Left renal cortex interstitium (tissue), 4 donors: ENCODE measurements at regions not wholly inside any gene's neighbourhood (a gene's known extent, or its start where the extent isn't known, plus 50 kb on each side); places are given as distances from the start of the nearest gene placed in this dataset.

Source experiments
- DNase-seq, 4 donors: peaks; one replicate each; pipeline ENCODE4 v3.0.0-alpha.2; 2013; ENCODE audit warnings: low read depth in 4 of 4, low spot score in 2 of 4, missing footprints in 1 of 4

DNA sequence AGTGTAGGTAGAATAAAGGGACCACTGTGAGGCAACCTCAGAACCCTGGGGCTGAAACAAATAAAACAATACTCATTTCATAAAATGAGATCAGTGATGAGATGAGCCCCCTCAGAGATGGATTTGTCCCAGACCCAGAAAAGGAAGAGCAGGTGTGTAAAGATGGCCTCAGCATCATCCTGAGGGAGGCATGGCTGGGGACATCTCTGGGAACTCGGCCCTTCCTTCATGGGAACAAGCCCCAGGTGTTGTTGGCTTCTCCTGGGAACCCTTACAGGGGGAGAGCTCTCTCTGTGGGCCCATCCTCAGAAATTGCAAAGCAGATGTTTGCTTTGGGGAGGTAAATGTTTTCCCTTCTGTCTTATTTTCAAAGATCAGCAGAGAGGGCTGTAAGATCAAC lies 133.2 kb upstream of the USP24 start:
- no peak for DNase-seq

DNA sequence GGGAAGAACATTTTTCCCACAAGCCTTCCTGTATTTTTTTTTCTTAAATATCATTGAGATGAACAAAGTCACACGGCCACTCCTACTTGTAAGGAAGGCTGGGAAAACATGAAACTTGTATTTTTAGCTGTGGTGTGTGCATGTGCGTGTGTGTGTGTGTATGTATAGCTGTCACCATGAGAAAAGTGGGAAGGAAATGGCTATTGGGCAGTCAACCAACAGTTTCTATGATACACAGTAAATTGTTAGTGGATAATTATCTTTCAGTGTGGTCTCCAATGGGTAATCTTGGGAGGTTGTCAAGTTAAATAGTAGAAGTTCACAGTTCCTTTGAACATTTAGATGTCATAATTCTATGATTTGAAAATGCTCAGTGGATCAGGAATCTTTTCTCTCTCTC lies 132.7 kb upstream of the USP24 start:
- no peak for DNase-seq

DNA sequence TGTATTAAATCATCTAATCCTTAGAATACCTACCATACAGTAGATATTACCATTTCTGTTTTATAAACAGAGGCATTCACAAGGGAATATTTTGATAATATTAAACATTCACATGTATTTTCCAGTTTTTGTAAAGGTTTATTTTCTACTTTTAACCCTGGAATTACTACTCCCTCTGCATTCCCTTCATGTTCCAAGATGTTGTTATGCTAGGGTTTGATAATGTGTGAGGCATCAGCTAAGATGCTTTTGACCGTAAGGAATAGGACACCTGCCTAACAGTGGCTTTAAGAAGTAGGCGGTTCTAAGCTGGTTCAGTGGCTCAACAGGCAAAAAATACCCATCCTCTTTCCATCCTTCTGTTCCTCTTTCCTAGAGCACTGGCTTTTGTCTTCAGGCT lies 131.9 kb upstream of the USP24 start:
- DNase-seq, result no peak

DNA sequence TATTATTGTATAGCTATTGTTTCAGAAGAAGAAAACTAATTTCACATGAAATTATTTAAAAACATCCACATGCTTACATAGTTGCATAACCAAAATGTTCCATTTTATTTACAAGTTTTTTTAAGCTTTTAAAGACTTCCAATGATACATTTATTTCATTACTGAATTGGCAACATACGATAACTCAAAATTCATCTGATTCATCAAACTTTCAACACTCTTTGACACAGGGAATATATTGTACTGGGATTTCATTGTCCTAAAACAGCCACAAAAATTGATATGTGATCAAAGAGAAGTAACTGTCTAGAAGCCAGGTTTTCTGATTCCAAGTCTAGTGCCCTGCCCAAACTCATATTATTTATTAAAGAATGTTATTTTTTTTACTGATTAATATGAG lies 131.4 kb upstream of the USP24 start:
- DNase-seq, result no peak

DNA sequence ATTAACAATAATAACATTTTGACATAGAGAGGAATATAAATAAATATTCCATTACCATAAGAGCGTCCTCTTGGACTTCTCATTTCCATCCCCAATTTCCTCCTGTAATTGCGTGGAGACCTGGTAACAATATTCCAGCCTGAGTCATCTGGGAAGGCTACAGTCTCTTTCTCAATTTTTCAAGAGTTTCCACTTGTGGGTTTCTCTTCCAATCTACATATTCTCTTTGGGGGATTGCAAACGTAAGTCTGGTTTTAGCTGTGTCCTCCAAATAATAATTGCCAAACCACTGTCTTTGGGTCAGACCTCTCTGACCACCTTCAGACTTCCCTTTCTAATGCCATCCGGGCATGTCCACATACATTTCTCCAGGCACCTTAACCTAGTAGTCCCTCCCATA lies 124.5 kb upstream of the USP24 start:
- DNase-seq, result no peak

DNA sequence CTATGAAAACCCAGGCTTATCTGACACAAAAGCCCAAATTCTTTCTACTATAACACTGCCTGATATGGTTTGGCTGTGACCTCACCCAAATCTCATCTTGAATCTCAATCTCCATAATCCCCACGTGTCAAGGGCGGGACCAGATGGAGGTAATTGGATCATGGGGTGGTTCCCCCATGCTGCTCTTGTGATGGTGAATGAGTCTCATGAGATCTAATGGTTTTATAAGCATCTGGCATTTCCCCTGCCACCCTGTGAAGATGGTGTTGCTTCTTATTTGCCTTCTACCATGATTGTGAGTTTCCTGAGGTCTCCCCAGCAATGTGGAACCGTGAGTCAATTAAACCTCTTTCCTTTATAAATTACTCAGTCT lies 123.3 kb upstream of the USP24 start:
- no peak for DNase-seq

DNA sequence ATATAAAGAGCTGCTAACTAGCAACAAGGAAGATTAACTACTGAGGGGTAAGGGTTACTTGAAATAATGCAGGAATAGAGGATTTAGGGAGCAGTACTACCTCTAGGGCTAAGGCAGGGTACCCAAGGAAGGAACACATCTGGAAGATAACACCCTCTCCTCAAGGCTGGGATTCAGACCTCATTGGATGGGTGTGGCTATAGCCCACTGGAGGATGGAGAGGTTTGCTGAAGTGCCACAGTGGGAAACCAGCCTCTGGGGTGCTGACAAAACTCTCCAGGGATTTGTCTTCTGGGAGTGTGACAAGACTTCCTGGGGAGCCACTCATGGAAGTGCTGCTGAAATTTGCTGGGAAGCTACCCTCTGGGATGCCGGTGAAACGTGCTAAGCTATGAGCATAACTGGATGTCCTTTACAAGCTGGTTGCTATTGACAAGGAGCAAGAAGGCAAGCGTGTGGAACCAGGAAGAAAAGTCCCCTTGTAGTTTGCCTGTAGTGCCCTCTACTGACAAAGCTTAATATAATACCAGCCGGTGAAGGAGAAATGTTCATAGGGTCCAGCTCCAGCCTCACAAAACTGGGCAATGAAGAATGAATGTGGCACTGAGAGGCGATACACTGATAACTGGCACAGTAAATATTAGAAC lies 122.8 kb upstream of the USP24 start:
- no peak for DNase-seq

DNA sequence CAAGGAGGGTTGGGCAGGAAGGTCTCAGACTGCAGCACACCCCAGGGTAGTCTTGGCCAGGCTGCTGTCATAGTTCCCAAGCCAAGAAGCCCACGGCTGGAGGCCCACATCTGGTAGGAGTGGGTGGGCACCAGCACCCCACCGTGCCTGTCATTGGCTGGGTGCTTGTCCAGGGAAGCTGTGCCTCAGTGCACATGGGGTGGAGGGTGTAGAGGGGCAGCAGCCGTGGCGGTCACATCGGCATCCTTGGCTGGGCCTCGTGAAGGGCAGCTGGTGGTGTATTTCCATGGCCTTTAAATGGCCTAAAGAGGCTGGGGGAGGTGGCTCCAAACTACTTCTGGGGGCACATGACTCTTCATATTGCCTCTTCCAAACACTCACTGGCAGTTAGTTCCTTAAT lies 119.6 kb upstream of the USP24 start:
- DNase-seq, result no peak

DNA sequence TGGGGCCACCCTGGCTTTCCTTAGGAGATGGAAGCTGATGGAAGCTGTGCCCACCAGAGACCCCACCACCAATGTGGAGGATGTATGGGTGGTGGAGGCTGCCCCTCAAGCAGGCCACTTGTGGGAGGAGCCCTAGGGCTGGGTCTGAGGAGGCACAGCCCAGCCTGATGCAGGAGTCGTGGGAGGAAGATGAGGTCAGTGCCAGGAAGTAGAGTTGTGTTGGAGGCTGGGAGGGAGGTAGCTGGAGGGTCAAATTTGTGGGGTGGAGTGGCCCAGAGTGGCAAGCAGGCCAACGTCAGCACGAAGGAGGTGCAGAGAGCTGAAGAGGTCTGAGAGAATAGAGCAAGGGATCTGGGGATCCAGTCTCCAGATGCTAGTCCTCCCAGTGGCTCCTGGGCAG lies 119.0 kb upstream of the USP24 start:
- no peak for DNase-seq

DNA sequence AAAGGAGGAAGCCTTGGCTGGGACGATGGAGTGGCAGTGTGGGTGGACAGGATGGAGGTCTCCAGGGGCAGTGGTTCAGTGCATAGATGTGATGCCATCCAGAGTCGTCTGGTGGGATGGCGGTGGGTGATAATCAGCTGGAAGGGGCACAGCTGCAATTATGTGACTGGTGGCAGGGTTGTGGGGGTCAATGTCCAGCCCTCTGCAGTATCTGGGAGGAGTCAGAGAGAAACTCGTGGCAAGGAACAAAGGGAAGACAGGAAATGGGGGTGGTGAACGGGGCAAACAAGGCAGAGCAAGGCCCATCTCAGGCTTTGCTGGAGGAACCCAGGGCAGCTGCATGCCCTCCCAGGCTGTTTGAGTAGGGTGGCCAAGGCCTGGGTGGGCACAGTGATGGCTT lies 118.3 kb upstream of the USP24 start:
- no peak for DNase-seq

DNA sequence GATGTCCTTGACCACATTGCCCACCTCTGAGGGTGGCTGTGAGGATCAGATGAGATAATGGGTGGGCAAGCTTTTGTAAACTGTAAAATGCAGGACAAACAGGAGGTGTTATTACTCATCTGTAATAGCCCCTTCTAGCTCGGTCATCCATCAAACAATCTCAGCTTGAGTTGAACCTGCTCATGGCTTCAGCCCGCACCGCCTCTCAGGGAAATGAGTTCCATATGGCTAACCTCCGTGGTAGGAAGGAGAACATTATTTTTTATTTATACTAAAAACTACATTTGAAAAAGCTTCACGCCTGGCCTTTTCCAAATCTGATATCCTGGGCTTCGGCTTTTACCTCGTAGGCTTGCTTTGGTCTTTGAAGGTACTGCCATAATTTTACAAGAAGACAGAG lies 116.2 kb upstream of the USP24 start:
- no peak for DNase-seq

DNA sequence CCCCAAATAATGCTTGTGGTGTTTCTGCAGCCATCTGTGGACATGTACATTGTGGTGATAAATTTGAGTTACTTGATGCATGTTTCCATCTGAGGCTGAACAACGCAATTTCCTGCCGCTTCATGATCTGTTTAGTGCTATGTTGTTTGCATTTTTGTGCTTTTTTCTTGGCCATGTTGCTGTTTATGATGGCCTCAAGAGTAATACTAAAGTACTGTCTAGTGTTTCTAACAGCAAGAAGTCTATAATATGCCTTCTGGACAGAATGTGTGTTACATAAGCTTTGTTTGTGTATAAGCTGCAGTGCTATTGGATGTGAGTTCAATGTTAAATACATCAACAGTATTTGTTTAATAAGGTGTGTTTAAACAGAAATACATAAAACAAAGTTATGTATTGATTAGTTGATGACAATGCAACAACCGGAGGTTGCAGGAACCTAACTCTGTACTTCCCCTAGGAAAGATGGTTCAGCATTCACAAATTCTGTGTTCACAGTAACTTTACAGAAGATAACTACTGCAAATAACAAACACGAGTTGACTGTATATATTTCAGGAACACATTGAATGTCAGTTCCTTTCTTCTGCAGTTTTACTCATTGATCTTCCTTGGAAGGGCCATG lies 114.8 kb upstream of the USP24 start:
- DNase-seq, result no peak

DNA sequence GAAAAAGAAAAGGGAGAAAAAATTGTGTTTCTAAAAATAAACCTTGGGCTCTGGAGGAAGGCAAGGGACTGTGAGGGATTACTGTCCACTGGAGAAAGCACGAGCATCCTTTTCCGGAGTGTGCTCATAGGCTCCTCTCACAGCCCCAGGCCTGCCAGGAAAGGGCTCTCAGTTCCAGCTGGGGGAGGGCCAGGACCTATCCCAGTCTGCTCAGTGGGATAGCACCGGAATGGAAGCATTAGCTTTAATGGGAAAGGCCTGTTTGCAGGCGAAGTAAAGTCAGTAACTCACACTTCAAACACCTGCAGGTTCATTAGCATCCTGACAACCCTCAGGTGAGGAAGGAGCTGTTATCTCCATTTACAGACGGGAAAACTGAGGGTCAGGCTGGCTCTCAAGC lies 113.9 kb upstream of the USP24 start:
- DNase-seq, result no peak

DNA sequence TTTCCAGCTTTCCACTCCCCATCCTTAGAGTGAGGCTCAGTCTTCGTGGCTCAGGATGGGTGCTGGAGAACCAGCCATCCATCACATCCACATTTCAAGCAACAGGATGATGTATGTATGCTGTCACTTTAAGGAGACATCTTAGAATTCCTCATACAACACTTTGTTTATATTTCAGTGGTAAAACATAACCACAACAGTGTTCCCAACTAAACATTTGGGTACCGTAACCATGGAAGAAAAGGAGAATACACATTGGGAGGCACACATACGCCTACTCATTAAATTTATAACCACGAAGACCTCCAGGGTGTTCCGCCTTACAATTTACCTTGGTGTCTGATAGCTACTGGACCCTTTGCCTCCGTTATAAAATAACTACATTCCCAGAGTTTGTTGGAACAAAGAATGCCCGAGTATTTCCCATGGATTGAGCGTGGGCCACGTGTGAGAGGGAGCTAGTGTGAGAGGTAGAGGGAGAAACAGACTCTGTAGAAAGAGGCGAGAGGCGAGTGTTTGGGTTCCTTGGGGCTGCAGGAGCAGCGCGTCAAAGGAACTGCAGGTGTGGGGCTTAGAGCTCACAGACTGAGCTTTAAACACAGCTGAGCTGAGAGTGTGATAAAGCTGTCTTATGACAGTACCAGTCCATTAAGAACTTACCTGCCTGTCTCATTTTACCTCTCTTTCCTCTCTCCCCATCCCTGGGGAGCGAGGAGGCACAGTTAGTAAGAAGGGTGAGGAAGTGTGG lies 111.5 kb upstream of the USP24 start:
- DNase-seq, result no peak

DNA sequence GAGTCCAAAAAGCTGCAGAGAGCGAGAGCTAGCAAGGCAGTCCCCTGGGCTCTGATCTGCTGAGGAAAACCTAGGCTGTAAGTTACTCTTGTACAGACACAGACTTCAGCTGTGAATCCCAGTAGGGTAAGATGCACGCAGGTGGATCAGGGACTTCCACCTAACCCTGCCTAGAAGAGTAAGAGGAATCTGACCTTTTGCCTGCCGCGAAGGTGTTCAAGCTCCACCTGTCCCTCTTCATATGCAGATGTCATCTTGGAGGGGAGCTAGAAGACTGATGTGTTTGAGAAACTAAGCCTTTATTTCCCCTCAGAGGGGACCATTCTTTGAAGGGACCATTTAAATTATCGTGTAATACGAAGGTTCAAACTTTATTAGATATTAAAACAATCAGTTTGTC lies 108.6 kb upstream of the USP24 start:
- DNase-seq, result no peak

DNA sequence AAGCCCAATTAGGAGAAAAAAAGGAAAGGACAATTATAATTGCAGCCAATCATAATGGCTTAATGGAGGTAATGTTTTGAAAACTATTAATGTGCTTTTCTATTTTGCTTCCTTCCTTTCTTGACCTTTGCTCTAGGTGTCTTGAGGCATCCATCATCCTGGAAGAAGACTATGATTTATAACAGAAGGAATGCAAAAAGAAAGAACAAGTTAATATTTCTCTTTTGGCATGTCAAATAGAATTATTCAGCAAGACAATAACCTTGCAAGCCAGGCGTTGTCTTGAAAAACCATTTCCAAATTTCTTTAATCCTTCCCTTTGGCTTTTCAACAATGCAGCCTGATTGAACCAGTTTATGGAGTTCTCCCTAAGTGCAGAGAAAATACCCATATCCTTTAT lies 107.7 kb upstream of the USP24 start:
- no peak for DNase-seq

DNA sequence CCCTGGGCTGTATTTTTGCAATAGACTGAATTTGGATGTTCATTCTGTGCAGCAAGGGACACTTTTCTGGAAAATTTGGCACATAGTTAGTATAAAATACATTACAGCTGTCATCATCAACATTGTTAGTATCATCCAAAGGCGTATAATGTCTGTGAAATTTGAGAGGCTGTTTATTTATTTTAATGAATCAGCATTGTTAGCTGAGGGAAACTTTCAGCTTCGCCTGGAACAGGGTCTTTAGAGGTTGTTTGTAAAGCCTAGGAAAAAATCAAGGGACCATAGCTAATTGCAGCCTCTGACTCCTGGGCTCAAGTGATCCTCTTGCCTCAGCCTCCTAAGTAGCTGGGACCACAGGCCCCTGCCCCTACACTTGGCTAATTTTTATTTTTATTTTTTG lies 106.8 kb upstream of the USP24 start:
- no peak for DNase-seq

DNA sequence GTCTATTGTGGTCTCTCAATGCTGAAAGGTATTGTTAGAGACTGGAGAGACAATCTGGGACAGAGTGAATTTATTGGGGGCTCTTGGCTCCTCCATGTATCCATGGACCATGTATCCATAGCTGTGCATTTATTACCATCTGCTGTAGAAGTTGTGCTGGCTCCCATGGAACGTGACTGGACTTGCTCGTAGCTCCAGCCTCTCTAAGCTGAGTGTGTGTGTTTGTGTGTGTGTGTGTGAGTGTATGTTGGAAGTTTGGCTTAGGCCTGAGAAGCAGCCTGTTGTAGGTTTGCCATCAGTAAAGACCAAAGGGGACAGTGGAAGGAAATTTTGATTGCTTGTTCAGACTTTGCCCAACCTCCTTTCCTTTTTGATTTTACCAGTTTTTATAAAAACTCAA lies 105.7 kb upstream of the USP24 start:
- no peak for DNase-seq

DNA sequence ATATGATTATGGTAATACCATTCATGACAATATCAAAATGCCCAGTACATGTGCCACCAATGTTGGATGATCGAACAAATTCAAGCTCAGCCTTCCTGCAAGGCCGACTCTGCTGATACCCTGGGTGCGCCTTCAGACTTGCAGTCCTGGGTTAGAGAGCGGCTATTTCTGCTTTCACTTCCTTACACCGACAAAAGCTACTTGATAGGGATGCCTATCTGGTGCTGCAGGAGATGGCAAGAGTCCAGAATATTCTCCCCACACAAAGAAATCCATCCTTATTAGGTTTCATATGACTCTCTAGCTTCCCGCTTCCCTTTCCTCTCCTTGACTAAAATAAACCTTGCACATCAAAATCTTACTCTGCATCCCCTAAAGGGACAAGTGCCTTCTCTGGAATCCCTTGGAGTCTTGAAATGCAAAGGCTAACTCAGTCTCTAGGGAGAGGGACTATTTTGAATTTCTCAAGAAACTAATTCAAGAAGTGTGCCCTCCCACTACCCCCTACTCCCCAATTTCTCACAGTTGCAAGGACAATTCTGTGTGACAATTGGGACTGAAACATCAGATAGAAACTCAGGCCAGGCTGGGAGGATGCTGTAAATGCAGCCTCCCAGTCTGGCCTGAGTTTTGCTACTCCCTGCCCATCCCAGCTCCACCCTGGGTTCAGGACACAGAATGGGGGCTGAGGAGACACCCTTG lies 103.1 kb upstream of the USP24 start:
- no peak for DNase-seq

DNA sequence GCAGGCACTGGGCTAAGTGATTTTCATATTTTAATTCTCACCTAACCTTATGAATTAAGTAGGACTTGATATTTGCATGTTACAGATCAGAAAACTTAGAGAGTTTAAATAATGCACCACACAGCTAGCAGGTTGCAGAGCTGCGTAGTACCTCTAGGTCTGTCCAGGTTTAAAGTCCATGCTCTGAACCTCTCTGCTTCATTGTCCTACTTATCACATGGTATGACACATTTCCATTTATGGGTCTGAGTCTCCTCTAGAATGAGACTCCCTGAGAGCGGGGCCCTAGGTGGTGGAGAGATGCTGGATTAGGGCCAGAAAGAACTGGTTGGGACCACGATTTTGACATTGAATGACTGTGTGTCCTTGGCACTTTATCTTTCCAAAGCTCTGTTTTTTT lies 102.5 kb upstream of the USP24 start:
- DNase-seq, result no peak

DNA sequence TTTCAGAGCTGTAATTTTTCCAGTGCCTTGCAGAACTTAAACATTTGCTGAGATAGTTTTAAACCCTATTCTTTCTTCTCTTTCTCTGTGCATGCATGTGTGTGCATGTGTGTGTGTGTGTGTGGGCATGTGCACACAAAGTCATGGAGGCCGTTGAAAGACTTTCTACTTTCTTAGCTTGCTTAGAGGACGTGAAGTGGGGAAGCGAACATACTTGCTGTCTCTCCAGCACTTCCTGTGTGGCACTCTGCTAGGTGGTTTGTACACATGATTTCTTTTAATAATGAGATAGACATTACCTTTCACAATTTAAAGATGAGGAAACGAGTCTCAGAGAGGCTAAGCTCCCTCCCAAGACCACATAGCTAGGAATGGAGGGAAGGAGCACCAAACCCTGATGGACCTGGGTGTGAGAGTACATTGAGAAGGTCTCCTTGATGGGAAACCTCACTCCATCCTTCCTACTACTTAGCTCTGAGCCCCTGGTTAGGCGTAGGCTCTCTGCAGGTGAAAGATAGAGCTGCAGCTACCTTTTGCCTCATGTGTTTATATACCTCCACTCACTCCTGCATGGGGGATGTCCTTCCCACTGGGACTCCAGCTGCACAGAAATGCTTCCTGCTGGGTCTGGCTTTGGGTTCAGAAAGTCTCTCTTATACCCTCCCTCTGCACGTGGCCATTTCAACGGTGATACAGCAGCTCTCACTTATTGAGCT lies 101.9 kb upstream of the USP24 start:
- no peak for DNase-seq
